GM18519 (cell line): ENCODE measurements at regions not wholly inside any gene's neighbourhood (a gene's known extent, or its start where the extent isn't known, plus 50 kb on each side); places are given as distances from the start of the nearest gene placed in this dataset.
"Not testable (repeated sequence)": the region's sequence is repeated elsewhere in the genome, so short reads cannot be mapped to it uniquely, and the experiment has no call there.

ENCODE experiments used
- ATAC-seq: cut with Tn5 transposase; IDR thresholded peaks from one replicate; pipeline ENCODE4 v1.9.1; 2021; ENCODE audit warnings: mild to moderate bottlenecking, moderate library complexity; ENCODE audit not compliant: unreplicated experiment, low FRiP score

- no peak for ATAC-seq
Measured at GRCh38 chr15:87686339-87686738, 570.2 kb downstream of the NTRK3 start.

GRCh38 chr15:87682527-87682926 is 574.0 kb downstream of the NTRK3 start:
- ATAC-seq = no peak

- no peak for ATAC-seq
Measured at GRCh38 chr15:87681104-87681503, 575.4 kb downstream of the NTRK3 start.

GRCh38 chr15:87680208-87680607 is 576.3 kb downstream of the NTRK3 start:
- ATAC-seq = no peak

GRCh38 chr15:87675271-87675670 is 581.3 kb downstream of the NTRK3 start:
- ATAC-seq = no peak

- ATAC-seq = no peak
Measured at GRCh38 chr15:87672309-87673288, 583.9 kb downstream of the NTRK3 start.

GRCh38 chr15:87671289-87671688 is 585.2 kb downstream of the NTRK3 start:
- ATAC-seq = no peak

- no peak for ATAC-seq
Measured at GRCh38 chr15:87669846-87670245, 586.7 kb downstream of the NTRK3 start.

- not testable (repeated sequence) for ATAC-seq
Measured at GRCh38 chr15:87668768-87669564, 587.6 kb downstream of the NTRK3 start.

GRCh38 chr15:87667643-87668042 is 588.9 kb downstream of the NTRK3 start:
- ATAC-seq = no peak

GRCh38 chr15:87662575-87662974 is 594.0 kb downstream of the NTRK3 start:
- no peak for ATAC-seq

- ATAC-seq = no peak
Measured at GRCh38 chr15:87661454-87662355, 594.8 kb downstream of the NTRK3 start.

GRCh38 chr15:87660251-87661129 is 596.0 kb downstream of the NTRK3 start:
- ATAC-seq = no peak

- no peak for ATAC-seq
Measured at GRCh38 chr15:87656372-87656771, 600.2 kb downstream of the NTRK3 start.

- ATAC-seq = no peak
Measured at GRCh38 chr15:87653646-87654045, 602.9 kb downstream of the NTRK3 start.

- no peak for ATAC-seq
Measured at GRCh38 chr15:87649175-87649574, 607.4 kb downstream of the NTRK3 start.

- no peak for ATAC-seq
Measured at GRCh38 chr15:87648278-87648677, 608.3 kb downstream of the NTRK3 start.

GRCh38 chr15:87645723-87646122 is 610.8 kb downstream of the NTRK3 start:
- ATAC-seq = no peak

GRCh38 chr15:87642997-87643396 is 613.5 kb downstream of the NTRK3 start:
- not testable (repeated sequence) for ATAC-seq
